ENCODE measurements at regions not wholly inside any gene's neighbourhood (a gene's known extent, or its start where the extent isn't known, plus 50 kb on each side); places are given as distances from the start of the nearest gene placed in this dataset.

- TF ChIP-seq POLR2AphosphoS5 (IDR thresholded peaks at IDR 0.05; ENCODE audit: low read depth): no peak
- no peak for TF ChIP-seq EZH2 (IDR thresholded peaks at IDR 0.05; ENCODE audit: low read depth, unreplicated experiment)
- no peak for TF ChIP-seq REST (IDR thresholded peaks at IDR 0.05; ENCODE audit: unreplicated experiment)
- TF ChIP-seq CTCF (conservative IDR thresholded peaks at IDR 0.05; ENCODE audit: low read depth in 2 of 2): no peak
- TF ChIP-seq NANOG (IDR thresholded peaks at IDR 0.05; ENCODE audit: borderline replicate concordance): no peak
- TF ChIP-seq ZNF331 (CRISPR knock-in tag; IDR thresholded peaks at IDR 0.05; ENCODE audit: low read depth): no peak
- TF ChIP-seq ZNF114 (CRISPR knock-in tag; IDR thresholded peaks at IDR 0.05): no peak
- TF ChIP-seq CREB1 (CRISPR knock-in tag; IDR thresholded peaks at IDR 0.05; ENCODE audit: low read depth): no peak
- no peak for TF ChIP-seq EZH2phosphoT487 (IDR thresholded peaks at IDR 0.05; ENCODE audit: unreplicated experiment)
Measured at GRCh38 chr10:94107191-94107590, 113.5 kb downstream of the PLCE1 start.

Data from GM23338 (cell line).